Stimulated activated CD4-positive, alpha-beta T cell treated with anti-CD3 and anti-CD28 coated beads, Interleukin-4, amount 100 ng/mL, for 1 hour (primary cell): ENCODE measurements at regions not wholly inside any gene's neighbourhood (a gene's known extent, or its start where the extent isn't known, plus 50 kb on each side); places are given as distances from the start of the nearest gene placed in this dataset.
"Not testable (repeated sequence)": the region's sequence is repeated elsewhere in the genome, so short reads cannot be mapped to it uniquely, and the experiment has no call there.

ENCODE experiments used
- DNase-seq: peaks from one replicate; pipeline ENCODE4 v3.0.0-alpha.2; 2020

- no peak for DNase-seq
Measured at GRCh38 chr6:100322886-100323285, 141.8 kb downstream of the SIM1 start.

GRCh38 chr6:100320686-100321085 lies 144.0 kb downstream of the SIM1 start:
- no peak for DNase-seq

- DNase-seq: no peak
Measured at GRCh38 chr6:100317031-100317430, 147.7 kb downstream of the SIM1 start.

- no peak for DNase-seq
Measured at GRCh38 chr6:100314186-100314585, 150.5 kb downstream of the SIM1 start.

- DNase-seq: no peak
Measured at GRCh38 chr6:100311707-100312251, 152.9 kb downstream of the SIM1 start.

GRCh38 chr6:100309174-100309573 lies 155.5 kb downstream of the SIM1 start:
- no peak for DNase-seq

GRCh38 chr6:100307561-100307960 lies 157.2 kb downstream of the SIM1 start:
- DNase-seq: no peak

GRCh38 chr6:100305209-100305869 lies 159.4 kb downstream of the SIM1 start:
- DNase-seq: no peak

GRCh38 chr6:100304575-100304974 lies 160.1 kb downstream of the SIM1 start:
- no peak for DNase-seq

- no peak for DNase-seq
Measured at GRCh38 chr6:100301731-100302130, 163.0 kb downstream of the SIM1 start.

- DNase-seq: no peak
Measured at GRCh38 chr6:100300221-100300736, 164.4 kb downstream of the SIM1 start.

GRCh38 chr6:100296810-100297544 lies 167.7 kb downstream of the SIM1 start:
- no peak for DNase-seq

- DNase-seq: not testable (repeated sequence)
Measured at GRCh38 chr6:100295172-100295571, 169.5 kb downstream of the SIM1 start.

- DNase-seq: no peak
Measured at GRCh38 chr6:100289285-100289684, 175.4 kb downstream of the SIM1 start.

GRCh38 chr6:100288311-100288710 lies 176.4 kb downstream of the SIM1 start:
- DNase-seq: no peak

GRCh38 chr6:100283285-100283684 lies 181.4 kb downstream of the SIM1 start:
- no peak for DNase-seq

- no peak for DNase-seq
Measured at GRCh38 chr6:100281471-100281901, 183.2 kb downstream of the SIM1 start.

GRCh38 chr6:100276311-100277057 lies 188.2 kb downstream of the SIM1 start:
- DNase-seq: no peak

GRCh38 chr6:100274147-100274546 lies 190.6 kb downstream of the SIM1 start:
- no peak for DNase-seq

- no peak for DNase-seq
Measured at GRCh38 chr6:100271625-100272024, 193.1 kb downstream of the SIM1 start.

GRCh38 chr6:100271202-100271601 lies 193.5 kb downstream of the SIM1 start:
- DNase-seq: no peak

- DNase-seq: no peak
Measured at GRCh38 chr6:100269189-100269588, 195.5 kb downstream of the SIM1 start.

- DNase-seq: no peak
Measured at GRCh38 chr6:100268326-100268725, 196.4 kb downstream of the SIM1 start.
